Prostate gland (tissue), 2 donors: ENCODE measurements at regions not wholly inside any gene's neighbourhood (a gene's known extent, or its start where the extent isn't known, plus 50 kb on each side); places are given as distances from the start of the nearest gene placed in this dataset.

ENCODE experiments used
- CTCF ChIP-seq, 4 experiments: fragments of 200-600 bp in 2 of 4; fragments of 450-650 bp in 2 of 4; sonication (generic) in 2 of 4; IDR thresholded peaks; 1 replicate in 3 of 4; 2 replicates in 1 of 4; pipeline ENCODE4 v1.5.1; 2016 to 2019; ENCODE audit warnings: antibody characterized with exemption in 4 of 4, mild to moderate bottlenecking in 2 of 4, moderate library complexity in 2 of 4
- POLR2A ChIP-seq: fragments of 450-650 bp; IDR thresholded peaks from one replicate; pipeline ENCODE4 v1.6.1; 2016; ENCODE audit warnings: antibody characterized with exemption, mild to moderate bottlenecking
- POLR2AphosphoS5 ChIP-seq: sonication (generic); formaldehyde crosslinking; IDR thresholded peaks from one replicate; pipeline ENCODE4 v1.6.1; 2017; ENCODE audit warnings: antibody characterized with exemption

GRCh38 chr1:68780919-68781318 is 284.0 kb upstream of the DEPDC1 start:
- no peak for TF ChIP-seq CTCF (IDR thresholded peaks at IDR 0.05)
- no peak for TF ChIP-seq POLR2A
- TF ChIP-seq POLR2AphosphoS5, result no peak
